SK-N-SH treated with all-trans-retinoic acid at 6 μM for 48 hours (cell line): ENCODE measurements at regions not wholly inside any gene's neighbourhood (a gene's known extent, or its start where the extent isn't known, plus 50 kb on each side); places are given as distances from the start of the nearest gene placed in this dataset.

Experiments
- ARNTL ChIP-seq: fragments of 450-650 bp; formaldehyde crosslinking; IDR thresholded peaks from 2 replicates; pipeline ENCODE4 v1.5.0; 2020; ENCODE audit warnings: low read depth, mild to moderate bottlenecking, moderate library complexity, borderline replicate concordance
- CREB5 ChIP-seq: fragments of 250-450 bp; sonication (Bioruptor Pico); IDR thresholded peaks from 2 replicates; pipeline ENCODE4 v1.5.1; 2020; ENCODE audit warnings: low read depth, mild to moderate bottlenecking, moderate library complexity
- CSDC2 ChIP-seq: fragments of 250-450 bp; sonication (Bioruptor Pico); IDR thresholded peaks from 2 replicates; pipeline ENCODE4 v1.5.0; 2020; ENCODE audit warnings: mild to moderate bottlenecking, moderate library complexity
- TCF4 ChIP-seq: fragments of 250-450 bp; sonication (Bioruptor Pico); IDR thresholded peaks from 2 replicates; pipeline ENCODE4 v1.8.0; 2021; ENCODE audit warnings: mild to moderate bottlenecking, moderate library complexity, borderline replicate concordance
- ZC3H10 ChIP-seq: fragments of 250-450 bp; sonication (Bioruptor Pico); IDR thresholded peaks from 2 replicates; pipeline ENCODE4 v1.5.1; 2021; ENCODE audit warnings: mild to moderate bottlenecking, moderate library complexity
- ZFP3 ChIP-seq: fragments of 250-450 bp; sonication (Bioruptor Pico); IDR thresholded peaks from 2 replicates; pipeline ENCODE4 v1.5.0; 2020; ENCODE audit warnings: mild to moderate bottlenecking, moderate library complexity
- ZFP30 ChIP-seq: fragments of 450-650 bp; formaldehyde crosslinking; IDR thresholded peaks from 2 replicates; pipeline ENCODE4 v1.5.0; 2022; ENCODE audit warnings: mild to moderate bottlenecking, moderate library complexity
- ZNF8 ChIP-seq: fragments of 450-650 bp; formaldehyde crosslinking; IDR thresholded peaks from 2 replicates; pipeline ENCODE4 v1.5.0; 2020; ENCODE audit warnings: mild to moderate bottlenecking, moderate library complexity

GRCh38 chr9:115900698-115901097 lies 252.9 kb upstream of the PAPPA start:
- TF ChIP-seq ARNTL (CRISPR knock-in tag), result no peak
- TF ChIP-seq CSDC2, result no peak
- TF ChIP-seq ZFP3 (CRISPR knock-in tag), result no peak
- TF ChIP-seq ZNF8 (CRISPR knock-in tag), result no peak
- no peak for TF ChIP-seq CREB5 (CRISPR knock-in tag)
- TF ChIP-seq ZC3H10 (CRISPR knock-in tag), result no peak
- no peak for TF ChIP-seq ZFP30 (CRISPR knock-in tag)
- TF ChIP-seq TCF4 (CRISPR knock-in tag), result no peak
